Heart left ventricle (tissue), 13 donors: ENCODE measurements at regions not wholly inside any gene's neighbourhood (a gene's known extent, or its start where the extent isn't known, plus 50 kb on each side); places are given as distances from the start of the nearest gene placed in this dataset.

Experiments
- CTCF ChIP-seq, 12 donors: fragments of 200-600 bp; sonication (generic) in 4 of 12; IDR thresholded peaks; one replicate each; pipeline versions ENCODE4 v1.5.0 to v1.8.0; 2018 to 2022; ENCODE audit warnings: antibody characterized with exemption in 12 of 12, mild to moderate bottlenecking in 5 of 12
- POLR2A ChIP-seq, 2 donors: fragments of 450-650 bp; IDR thresholded peaks; one replicate each; pipeline ENCODE4 v1.6.1; 2017; ENCODE audit warnings: antibody characterized with exemption in 2 of 2, mild to moderate bottlenecking in 2 of 2, moderate library complexity in 2 of 2
- donor health status: ischemic (EF 13 %, LVEDD 7.1; RV severe dilation, severe dysfunction).
- donor health status: DM: no; HTN: yes; CAD: no.
- donor health status: DM: no; HTN: no; CAD: no.
- donor health status: ischemic (EF 25% LVEDD 6.9; RV normal size, moderate dysfunction).
- donor health status: ischemic (EF 25% LVEDD 5.7; RV mildly dilated, moderate dysfunction).
- donor health status: ischemic (EF 35%, LVEDD 5.7; RV mildly dilated, moderate dysfunction).
- donor health status: nonischemic (EF 11% LVEDD 7.7; RV severe dilation, severe dysfunction).
- donor health status: DM: yes; HTN: yes; CAD: no.
- donor health status: PGD.
- donor health status: ischemic (EF 29% LVEDD 5.4; RV normal size, mild dysfunction).
- donor health status: nonischemic (EF 23%, LVEDD 6.1; RV moderate dilation, normal function).

- TF ChIP-seq POLR2A (IDR thresholded peaks at IDR 0.05) (no peak), CTCF (IDR thresholded peaks at IDR 0.05) (no peak)
These were observed 239.0 kb upstream of the RAB6C start for GRCh38 chr2:129740504-129740903.
